Stimulated activated CD8-positive, alpha-beta memory T cell treated with anti-CD3 and anti-CD28 coated beads, Interleukin-2, amount 100 ng/mL, for 48 hours (primary cell): ENCODE measurements at regions not wholly inside any gene's neighbourhood (a gene's known extent, or its start where the extent isn't known, plus 50 kb on each side); places are given as distances from the start of the nearest gene placed in this dataset.
"Not testable (repeated sequence)": the region's sequence is repeated elsewhere in the genome, so short reads cannot be mapped to it uniquely, and the experiment has no call there.

ENCODE experiments used
- DNase-seq, 2 donors: peaks; one replicate each; pipeline ENCODE4 v3.0.0-alpha.2; 2020; ENCODE audit warnings: low read depth in 2 of 2

- no peak for DNase-seq
Observed at GRCh38 chr20:2203436-2203835, 92.4 kb upstream of the TGM3 start.

- no peak for DNase-seq
Observed at GRCh38 chr20:2204021-2204420, 91.8 kb upstream of the TGM3 start.

GRCh38 chr20:2206957-2207769 is 88.6 kb upstream of the TGM3 start:
- DNase-seq, result peak; percentile 60 to 63

GRCh38 chr20:2207770-2208097 is 88.1 kb upstream of the TGM3 start:
- DNase-seq, result no peak

- no peak for DNase-seq
Observed at GRCh38 chr20:2208897-2209296, 86.9 kb upstream of the TGM3 start.

- DNase-seq, result no peak
Observed at GRCh38 chr20:2210646-2211552, 84.9 kb upstream of the TGM3 start.

- no peak for DNase-seq
Observed at GRCh38 chr20:2212456-2213015, 83.3 kb upstream of the TGM3 start.

- DNase-seq, result no peak
Observed at GRCh38 chr20:2213401-2213800, 82.4 kb upstream of the TGM3 start.

GRCh38 chr20:2217857-2218539 is 77.8 kb upstream of the TGM3 start:
- DNase-seq, result no peak

- DNase-seq, result no peak
Observed at GRCh38 chr20:2219481-2220006, 76.3 kb upstream of the TGM3 start.

GRCh38 chr20:2220298-2220697 is 75.5 kb upstream of the TGM3 start:
- DNase-seq, result no peak

- DNase-seq, result no peak
Observed at GRCh38 chr20:2221921-2222320, 73.9 kb upstream of the TGM3 start.

- DNase-seq, result no peak
Observed at GRCh38 chr20:2223558-2224367, 72.0 kb upstream of the TGM3 start.

GRCh38 chr20:2224368-2224639 is 71.5 kb upstream of the TGM3 start:
- no peak for DNase-seq

- DNase-seq, result not testable (repeated sequence)
Observed at GRCh38 chr20:2227285-2227684, 68.5 kb upstream of the TGM3 start.

- no peak for DNase-seq
Observed at GRCh38 chr20:2227861-2228260, 67.9 kb upstream of the TGM3 start.

GRCh38 chr20:2228926-2229325 is 66.9 kb upstream of the TGM3 start:
- DNase-seq, result no peak

GRCh38 chr20:2230726-2231488 is 64.9 kb upstream of the TGM3 start:
- no peak for DNase-seq

GRCh38 chr20:2231701-2232100 is 64.1 kb upstream of the TGM3 start:
- no peak for DNase-seq

GRCh38 chr20:2234598-2235191 is 61.1 kb upstream of the TGM3 start:
- DNase-seq, result no peak
